Ovary (tissue), 3 donors: ENCODE measurements at regions not wholly inside any gene's neighbourhood (a gene's known extent, or its start where the extent isn't known, plus 50 kb on each side); places are given as distances from the start of the nearest gene placed in this dataset.

Source experiments
- CTCF ChIP-seq, 3 donors: fragments of 450-650 bp in 2 of 3; fragments of 200-600 bp in 1 of 3; IDR thresholded peaks; one replicate each; pipeline versions ENCODE4 v1.5.1 to v1.8.0; 2016 to 2022; ENCODE audit warnings: antibody characterized with exemption in 3 of 3, mild to moderate bottlenecking in 1 of 3
- EP300 ChIP-seq: sonication (generic); formaldehyde crosslinking; IDR thresholded peaks from one replicate; pipeline ENCODE4 v1.6.1; 2017; ENCODE audit warnings: antibody characterized with exemption
- POLR2A ChIP-seq: fragments of 450-650 bp; IDR thresholded peaks from one replicate; pipeline ENCODE4 v1.6.1; 2017; ENCODE audit warnings: antibody characterized with exemption, mild to moderate bottlenecking, moderate library complexity
- donor health status: DM: no; HTN: no; CAD: no.

GRCh38 chr2:228247335-228247734 is 65.8 kb upstream of the SPHKAP start:
- no peak for TF ChIP-seq POLR2A
- TF ChIP-seq CTCF (IDR thresholded peaks at IDR 0.05), result no peak
- no peak for TF ChIP-seq EP300
